Suppressor macrophage (primary cell): ENCODE measurements at regions not wholly inside any gene's neighbourhood (a gene's known extent, or its start where the extent isn't known, plus 50 kb on each side); places are given as distances from the start of the nearest gene placed in this dataset.
"Not testable (repeated sequence)": the region's sequence is repeated elsewhere in the genome, so short reads cannot be mapped to it uniquely, and the experiment has no call there.

Experiments
- DNase-seq, 4 experiments: peaks; one replicate each; pipeline ENCODE4 v3.0.0-alpha.2; 2020 to 2022

DNA sequence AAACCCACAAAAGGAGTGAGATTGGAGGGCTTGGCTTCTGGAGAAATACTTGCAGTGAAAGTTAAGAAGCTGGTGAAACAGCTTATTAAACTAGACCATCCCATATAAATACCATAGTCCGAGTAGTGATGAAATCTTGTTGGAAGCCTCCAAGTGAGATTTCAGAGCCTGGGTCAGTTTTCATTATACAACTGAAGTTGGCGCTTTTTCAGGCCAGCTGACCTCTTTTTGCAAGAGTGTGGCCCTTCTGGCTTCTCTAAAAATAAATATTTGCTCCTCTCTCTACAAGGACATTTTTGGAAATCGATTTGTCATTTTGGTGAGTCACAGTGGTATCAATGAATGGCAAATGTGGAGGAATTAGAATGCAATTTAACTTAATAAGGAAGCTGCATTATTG, 51.2 kb upstream of the THRB start:
- DNase-seq: no peak

DNA sequence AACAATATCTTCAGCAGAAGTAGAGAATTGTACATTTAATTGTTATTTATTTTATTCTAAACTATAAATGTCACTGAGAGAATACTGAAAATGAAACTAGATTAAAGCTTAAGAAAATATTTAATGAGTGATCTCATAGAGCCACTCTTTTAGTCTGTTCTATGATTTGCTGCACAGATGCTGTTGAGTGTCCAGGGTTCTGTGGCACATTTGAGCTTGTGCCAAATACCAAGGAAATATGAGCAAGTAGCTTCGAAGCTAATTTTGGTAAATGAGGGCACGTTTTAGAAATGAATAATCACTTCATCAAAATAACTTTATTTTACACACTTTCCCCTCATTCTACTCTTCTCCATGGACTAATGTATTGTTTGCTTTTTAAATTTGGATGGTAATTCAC, 53.6 kb upstream of the THRB start:
- DNase-seq: no peak

DNA sequence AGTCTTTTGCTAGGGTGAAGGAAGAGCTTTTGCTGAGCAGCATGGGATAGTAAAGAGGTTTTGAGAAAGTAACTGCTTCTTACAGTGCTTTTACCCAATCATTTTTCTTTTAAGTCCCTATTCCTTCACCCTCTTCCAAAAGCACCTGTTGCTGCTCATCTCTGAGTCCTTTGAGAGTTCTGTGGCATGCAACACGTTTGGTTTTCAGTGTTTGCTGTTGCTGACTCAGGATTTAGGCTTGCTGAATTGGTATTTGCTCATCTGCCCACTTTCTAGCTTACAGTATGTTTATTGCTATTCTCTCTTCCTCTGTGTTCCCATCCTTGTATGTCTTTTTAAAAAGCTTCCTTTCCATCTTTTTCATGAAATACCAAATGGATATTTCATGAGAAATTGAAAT, 55.9 kb upstream of the THRB start:
- DNase-seq: no peak

DNA sequence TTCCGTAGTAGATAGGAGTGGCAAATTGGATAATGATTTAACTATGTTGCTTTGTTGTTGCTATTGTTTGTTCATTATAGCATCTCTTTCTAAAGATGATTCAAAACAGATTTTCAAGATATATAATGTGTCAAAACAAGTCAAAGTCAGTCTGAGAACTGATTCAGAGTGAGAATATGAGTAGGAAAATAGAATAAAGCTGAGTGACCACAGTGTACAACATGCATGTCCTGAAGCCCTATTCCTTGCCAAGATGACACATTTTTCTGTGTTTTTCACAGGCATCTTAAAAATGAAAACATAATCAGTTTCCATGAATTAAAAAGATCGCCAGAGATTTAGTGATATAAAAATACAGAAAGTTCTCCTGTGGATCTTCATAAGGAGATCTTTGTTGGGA, 57.0 kb upstream of the THRB start:
- no peak for DNase-seq

DNA sequence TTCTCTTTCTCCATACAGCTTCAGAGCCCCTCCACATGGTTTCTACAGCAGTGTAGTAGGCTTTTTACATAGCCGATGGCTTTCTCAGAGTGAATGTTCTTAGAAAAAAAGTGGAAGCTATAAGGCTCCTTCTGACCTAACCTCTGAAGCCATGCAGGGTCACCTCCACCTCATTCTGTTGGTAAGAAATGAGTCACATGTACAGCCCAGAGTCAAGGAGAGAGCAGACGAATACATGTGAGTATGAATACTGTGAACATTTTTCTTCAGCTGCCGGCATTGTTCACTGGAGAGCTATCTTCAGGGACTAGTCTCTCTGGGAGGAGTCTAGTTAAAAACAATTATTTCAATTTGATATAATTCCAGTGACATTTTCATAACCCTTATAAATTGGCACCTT, 68.2 kb upstream of the THRB start:
- no peak for DNase-seq

GRCh38 chr3:24565053-24565452, 70.4 kb upstream of the THRB start:
- DNase-seq: no peak

- DNase-seq: no peak
Measured at GRCh38 chr3:24565656-24566055, 71.0 kb upstream of the THRB start.

GRCh38 chr3:24566927-24567326, 72.3 kb upstream of the THRB start:
- DNase-seq: no peak

DNA sequence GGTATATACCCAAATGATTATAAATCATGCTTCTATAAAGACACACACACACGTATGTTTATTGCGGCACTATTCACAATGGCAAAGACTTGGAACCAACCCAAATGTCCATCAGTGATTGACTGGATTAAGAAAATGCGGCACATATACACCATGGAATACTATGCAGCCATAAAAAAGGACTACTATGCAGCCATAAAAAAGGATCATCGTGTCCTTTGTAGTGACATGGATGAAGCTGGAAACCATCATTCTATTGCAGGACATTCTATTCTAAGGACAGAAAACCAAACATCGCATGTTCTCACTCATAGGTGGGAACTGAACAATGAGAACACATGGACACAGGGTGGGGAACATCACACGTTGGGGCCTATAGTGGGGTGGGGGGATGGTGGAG, 77.8 kb upstream of the THRB start:
- not testable (repeated sequence) for DNase-seq

- no peak for DNase-seq
Measured at GRCh38 chr3:24573576-24573975, 78.9 kb upstream of the THRB start.

DNA sequence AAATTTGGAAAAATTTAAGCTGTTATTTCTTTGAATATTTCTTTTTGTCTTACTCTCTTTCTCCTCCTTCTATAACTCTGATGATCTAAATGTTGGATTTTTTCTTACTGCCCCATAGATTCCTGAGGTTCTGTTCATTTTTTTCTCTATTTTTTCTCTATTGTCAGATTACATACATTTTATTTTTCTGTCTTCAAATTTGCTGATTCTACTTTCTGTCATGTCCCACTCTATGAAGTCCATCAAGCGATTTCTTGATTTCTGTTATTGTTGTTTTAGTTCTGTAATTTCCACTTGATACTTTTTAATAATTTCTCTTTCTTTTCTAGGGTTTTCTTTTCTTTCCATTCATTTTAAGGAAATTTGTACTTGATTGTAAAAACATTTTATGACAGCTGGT, 83.7 kb upstream of the THRB start:
- DNase-seq: no peak

GRCh38 chr3:24578951-24579421, 84.3 kb upstream of the THRB start:
- no peak for DNase-seq

DNA sequence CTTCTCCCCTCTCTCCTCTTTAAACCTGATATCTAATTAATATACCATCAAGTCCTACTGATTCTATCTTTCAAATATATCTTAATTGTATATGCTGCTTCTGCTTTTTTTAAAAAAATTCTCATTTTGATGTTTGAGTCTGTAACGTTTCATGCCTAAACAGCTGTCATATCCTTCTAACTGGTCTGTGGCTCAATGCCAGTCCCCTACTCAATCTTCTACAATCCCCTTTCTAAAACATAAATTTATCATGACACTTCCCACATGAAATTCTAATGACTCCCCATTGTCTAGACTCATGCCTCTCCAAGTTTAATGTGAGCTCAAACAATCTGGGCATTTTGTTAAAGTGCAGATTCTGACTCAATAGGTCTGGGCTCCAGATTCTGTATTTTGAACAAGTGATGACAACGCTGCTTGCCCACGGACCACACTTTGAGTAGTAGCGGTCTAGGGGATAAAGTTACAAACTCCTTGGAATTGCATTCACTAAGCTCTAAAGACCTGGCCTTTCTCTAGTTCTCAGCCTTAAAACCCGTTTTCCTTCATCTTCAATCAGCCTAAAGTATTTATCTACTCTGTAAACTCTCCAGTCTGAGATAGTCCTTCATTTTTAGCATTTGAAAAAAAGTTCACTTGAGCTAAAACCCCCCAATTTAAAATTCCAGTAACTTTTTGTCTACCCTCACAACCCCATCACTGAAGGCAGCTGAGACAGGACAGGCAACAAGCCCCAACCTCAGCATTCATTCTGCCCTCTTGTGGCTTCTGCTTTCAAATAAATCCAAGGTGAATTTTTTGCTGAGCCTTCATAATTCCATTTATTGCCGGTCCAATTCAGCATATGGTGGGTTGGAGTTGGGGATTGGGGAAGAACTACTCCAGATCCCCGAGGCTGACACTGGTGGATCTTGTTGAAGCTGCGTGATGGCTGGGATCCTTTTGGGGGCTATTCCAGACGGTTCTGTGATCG, 88.1 kb upstream of the THRB start:
- peak in 3 of 4 experiments; percentile 19 to 42 (median 29) for DNase-seq

GRCh38 chr3:24586920-24587319, 92.3 kb upstream of the THRB start:
- DNase-seq: no peak

- DNase-seq: no peak
Measured at GRCh38 chr3:24588629-24589512, 94.2 kb upstream of the THRB start.

DNA sequence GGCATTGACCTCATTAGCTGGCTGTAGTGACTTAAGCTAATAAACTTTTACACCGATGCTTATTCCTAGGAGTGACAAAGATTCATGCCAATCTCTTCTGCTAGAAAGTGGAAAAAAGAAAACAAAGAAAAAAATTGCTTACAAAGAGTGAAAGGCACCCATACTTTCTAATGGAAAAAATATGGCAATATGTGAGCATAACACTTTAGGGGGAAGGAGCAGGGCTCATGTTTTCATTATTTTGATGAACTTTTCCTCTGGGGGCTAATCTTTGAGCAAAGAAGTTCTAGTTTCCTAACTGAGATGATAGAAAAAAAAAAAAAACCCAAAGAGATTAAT, 94.8 kb upstream of the THRB start:
- DNase-seq: no peak

GRCh38 chr3:24589931-24590880, 95.6 kb upstream of the THRB start:
- DNase-seq: no peak

DNA sequence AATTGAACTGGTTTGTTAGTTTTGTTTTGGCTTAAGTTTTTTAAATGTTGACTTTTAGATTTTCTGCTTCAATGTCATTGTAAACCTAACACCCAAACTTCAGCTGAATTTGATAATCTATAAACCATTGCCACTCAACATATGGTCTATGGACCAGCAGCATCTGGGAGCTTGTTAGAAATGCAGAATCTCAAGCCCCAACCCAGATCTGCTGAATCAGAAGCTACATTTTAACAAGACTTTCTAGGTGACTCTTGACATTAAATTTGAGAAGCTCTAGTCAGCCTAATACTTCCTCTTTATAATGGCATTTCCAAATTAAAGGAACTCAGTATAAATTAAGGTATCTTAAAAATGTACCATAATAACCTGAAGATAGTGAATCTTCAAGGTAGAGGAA, 96.5 kb upstream of the THRB start:
- DNase-seq: peak in 2 of 4 experiments; percentile 8 to 13

DNA sequence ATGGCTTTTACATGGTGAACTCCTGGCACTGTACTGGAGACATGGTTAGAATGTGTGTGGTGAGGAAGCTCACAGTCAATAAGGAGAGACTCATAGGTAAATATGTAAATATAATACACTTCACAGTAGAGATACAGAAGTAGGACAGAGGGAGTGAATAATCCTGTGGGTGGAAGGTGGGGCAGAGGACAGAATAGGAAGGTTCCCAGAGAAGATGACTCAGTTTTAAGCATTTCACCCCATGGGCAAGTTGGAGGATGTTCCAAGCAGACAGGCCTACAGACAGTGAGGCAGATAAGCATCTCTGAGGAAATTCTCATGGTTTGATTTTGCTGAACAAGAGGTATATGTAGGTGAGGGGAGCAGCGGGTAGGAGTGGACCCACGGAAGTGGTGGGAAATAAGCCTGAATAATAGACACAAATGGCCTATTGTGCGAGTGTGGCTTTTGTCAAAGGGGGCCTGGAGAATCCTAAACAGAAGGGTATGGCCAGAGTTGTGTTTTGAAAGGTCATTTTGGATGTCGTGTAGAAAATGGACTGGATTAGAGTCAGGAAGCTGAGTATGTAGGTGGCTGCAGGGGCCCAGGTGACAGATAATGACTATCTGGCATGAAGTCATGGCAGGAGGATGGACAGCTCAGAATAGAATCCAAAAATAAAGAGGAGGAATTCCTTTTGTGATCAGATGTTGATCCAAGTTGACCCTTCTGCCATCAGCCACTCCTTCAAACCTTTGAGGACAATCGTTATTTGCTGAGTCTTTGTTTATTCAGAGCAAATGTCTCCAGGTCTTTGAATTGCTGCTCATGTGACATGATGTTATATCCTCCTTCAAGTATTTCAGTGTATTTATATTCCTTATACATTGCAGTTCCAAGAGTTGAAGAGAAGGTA, 97.3 kb upstream of the THRB start:
- peak in 2 of 4 experiments; percentile 3 to 13 for DNase-seq

DNA sequence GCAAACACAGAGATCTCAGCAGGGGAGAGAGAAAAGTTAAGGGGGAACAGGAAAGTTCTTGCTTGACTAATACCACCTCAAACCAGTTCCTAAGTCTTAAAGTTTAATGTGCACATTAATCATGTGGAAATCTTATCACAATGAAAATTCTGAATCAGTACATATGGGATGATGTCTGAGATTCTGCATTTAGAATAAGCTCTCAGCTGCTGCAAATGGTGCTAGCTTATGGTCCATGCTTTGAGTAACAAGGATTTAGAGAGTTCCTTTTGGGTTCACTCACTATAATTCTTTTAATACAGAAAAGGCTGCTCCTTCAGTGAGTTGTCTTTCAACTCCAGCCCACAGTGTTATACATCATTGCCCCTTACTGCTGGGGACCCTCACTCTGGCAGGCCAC, 99.5 kb upstream of the THRB start:
- DNase-seq: no peak

DNA sequence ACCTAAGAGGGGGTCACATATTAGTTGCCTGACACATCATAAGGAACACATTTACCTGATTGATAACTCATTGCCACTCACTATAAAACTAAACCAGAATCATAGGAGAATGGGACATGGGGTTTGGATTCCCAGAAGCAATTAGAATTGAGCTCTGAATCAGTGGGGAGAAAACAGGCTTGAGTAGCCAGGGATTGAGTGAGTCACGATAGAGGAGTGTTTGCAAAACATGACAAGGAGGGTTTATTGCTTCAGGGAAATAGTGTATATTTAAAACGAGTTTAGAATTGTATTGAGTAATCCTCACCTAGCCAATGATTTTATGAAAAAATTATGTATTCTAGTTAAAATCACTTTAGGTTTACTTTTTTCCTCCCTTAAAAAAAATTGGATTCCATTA, 101.1 kb upstream of the THRB start:
- DNase-seq: no peak
